Activated naive CD8-positive, alpha-beta T cell treated with anti-CD3 and anti-CD28 coated beads, Interleukin-2, amount 50 U/mL, for 24 hours (primary cell): ENCODE measurements at regions not wholly inside any gene's neighbourhood (a gene's known extent, or its start where the extent isn't known, plus 50 kb on each side); places are given as distances from the start of the nearest gene placed in this dataset.

ENCODE experiments used
- ATAC-seq: fragments of 150-1000 bp; cut with Tn5 transposase; one replicate; pipeline ENCODE4 v1.10.0; 2021
- DNase-seq: peaks from one replicate; pipeline ENCODE4 v3.0.0; 2021
- H3K27ac Mint-ChIP-seq: one replicate; pipeline ENCODE4 v1.8.0; 2021; ENCODE audit warnings: mild to moderate bottlenecking, mixed read lengths
- H3K27me3 Mint-ChIP-seq: one replicate; pipeline ENCODE4 v1.8.0; 2021; ENCODE audit warnings: mixed read lengths
- H3K36me3 Mint-ChIP-seq: one replicate; pipeline ENCODE4 v1.8.0; 2021; ENCODE audit warnings: low read depth, mixed read lengths
- H3K4me1 Mint-ChIP-seq: one replicate; pipeline ENCODE4 v1.8.0; 2021; ENCODE audit warnings: mixed read lengths
- H3K4me3 Mint-ChIP-seq: one replicate; pipeline ENCODE4 v1.8.0; 2021; ENCODE audit warnings: mild to moderate bottlenecking, moderate library complexity, mixed read lengths
- H3K9me3 Mint-ChIP-seq: one replicate; pipeline ENCODE4 v1.8.0; 2021; ENCODE audit warnings: mixed read lengths

DNA sequence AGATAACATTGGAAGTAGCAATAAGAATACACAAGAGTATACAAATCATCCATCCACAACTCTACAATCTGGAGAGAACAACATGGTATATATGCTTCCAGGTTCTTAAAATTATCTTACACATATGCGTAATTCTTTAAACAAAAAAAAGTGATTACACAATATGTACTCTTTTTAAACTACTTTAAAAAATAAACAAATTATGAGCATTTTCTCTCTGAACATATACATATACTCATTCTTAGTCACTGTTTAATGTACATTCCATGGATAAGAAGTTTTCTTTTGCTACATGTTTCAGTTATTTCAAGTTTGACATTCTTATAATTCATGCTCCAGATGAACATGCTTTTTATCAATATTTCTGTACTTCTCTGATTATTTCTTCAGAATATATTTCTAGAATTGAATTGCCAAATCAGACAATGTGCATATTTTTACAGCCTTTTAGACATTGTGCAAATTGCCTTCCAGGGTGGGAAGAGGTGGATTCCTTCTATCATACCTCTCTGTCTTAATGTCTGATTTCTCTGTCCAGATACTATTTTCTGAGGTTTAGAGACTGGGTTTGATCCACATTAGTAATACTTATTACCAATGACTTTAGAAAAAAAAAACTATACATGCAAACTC is 551.6 kb downstream of the METTL15 start:
- no peak for ATAC-seq
- Mint-ChIP-seq H3K27ac (no peak overlapping the region), H3K36me3 (no peaks in the 10 kb centered on the region), H3K9me3 (peaks cover 2% of the 10 kb centered on the region), H3K4me1 (no peaks in the 10 kb centered on the region), H3K27me3 (no peaks in the 10 kb centered on the region), H3K4me3 (no peak overlapping the region)
- no peak for DNase-seq

- H3K27me3 Mint-ChIP-seq, result no peaks in the 10 kb centered on the region
- ATAC-seq (no peak), DNase-seq (no peak)
- H3K27ac Mint-ChIP-seq, result no peak overlapping the region
- no peaks in the 10 kb centered on the region for H3K4me1 Mint-ChIP-seq
- H3K9me3 Mint-ChIP-seq, result peaks cover 2% of the 10 kb centered on the region
- no peaks in the 10 kb centered on the region for H3K36me3 Mint-ChIP-seq
- no peak overlapping the region for H3K4me3 Mint-ChIP-seq
Observed at GRCh38 chr11:28657378-28658030, 549.3 kb downstream of the METTL15 start.

DNA sequence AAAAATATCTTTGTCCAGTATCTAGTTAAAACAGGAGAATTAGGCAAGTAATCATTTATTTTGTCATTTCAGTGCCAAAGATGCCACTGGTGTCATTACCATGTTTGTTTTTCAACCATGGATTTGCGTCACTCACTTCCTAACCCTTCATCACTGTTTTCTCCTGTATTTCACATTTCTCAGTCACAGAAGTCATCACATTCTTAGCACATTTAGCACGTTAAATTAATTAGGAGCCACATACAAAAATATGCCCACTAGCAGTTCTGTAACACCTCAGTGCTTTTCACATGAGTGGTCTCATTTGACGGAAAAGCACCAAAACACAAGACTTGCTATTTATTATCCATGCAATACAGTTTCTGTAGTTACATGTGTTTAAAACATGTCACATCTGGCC is 546.0 kb downstream of the METTL15 start:
- no peaks in the 10 kb centered on the region for H3K27me3 Mint-ChIP-seq
- no peaks in the 10 kb centered on the region for H3K36me3 Mint-ChIP-seq

DNA sequence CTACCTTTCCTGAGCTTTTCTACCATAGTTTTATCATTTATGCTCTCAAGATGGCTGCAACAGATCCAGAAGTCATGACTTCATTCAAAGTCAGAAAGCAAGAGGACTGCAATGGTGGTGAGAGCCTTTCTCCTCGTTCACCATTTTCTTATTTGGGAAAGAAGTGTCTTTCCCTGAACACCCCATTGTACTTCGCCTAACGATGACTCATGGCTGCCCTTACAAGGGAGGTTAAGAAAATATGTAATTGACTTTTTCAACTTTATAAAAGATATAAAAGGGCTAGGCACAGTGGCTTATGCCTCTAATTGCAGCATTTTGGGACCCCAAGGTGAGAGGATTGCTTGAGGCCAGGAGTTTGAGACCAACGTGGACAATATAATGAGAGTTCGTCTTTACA is 541.7 kb downstream of the METTL15 start:
- no peaks in the 10 kb centered on the region for H3K36me3 Mint-ChIP-seq
- ATAC-seq, result no peak
- H3K4me1 Mint-ChIP-seq, result no peaks in the 10 kb centered on the region
- no peaks in the 10 kb centered on the region for H3K27me3 Mint-ChIP-seq
- H3K27ac Mint-ChIP-seq, result no peak overlapping the region
- H3K9me3 Mint-ChIP-seq, result peaks cover 4% of the 10 kb centered on the region
- H3K4me3 Mint-ChIP-seq, result no peak overlapping the region
- no peak for DNase-seq

More for the DNA sequence above, 546.0 kb downstream of the METTL15 start:
- Mint-ChIP-seq H3K4me3 (no peak overlapping the region), H3K27ac (no peak overlapping the region), H3K9me3 (peaks cover 2% of the 10 kb centered on the region), H3K4me1 (no peaks in the 10 kb centered on the region)
- no peak for DNase-seq
- ATAC-seq, result no peak

DNA sequence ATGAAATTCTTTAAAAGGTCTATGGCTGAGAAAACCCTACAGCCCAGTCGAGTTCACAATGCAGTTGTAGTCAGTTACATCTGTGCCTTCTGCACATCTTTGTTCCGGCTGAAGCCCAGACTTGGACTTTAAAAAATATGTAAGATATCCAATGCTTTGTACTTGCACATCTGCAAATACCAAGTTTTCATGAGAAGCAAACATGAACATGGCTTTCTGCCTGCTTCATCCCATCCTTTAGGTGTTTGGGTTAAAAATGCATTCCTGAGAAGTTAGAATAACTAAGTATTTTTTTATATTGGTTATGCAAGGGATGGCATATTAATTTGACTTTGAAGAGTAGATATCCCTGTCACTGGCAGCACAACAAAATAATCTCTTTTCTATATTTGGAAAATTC is 528.4 kb downstream of the METTL15 start:
- H3K4me3 Mint-ChIP-seq, result no peak overlapping the region
- ATAC-seq (no peak), DNase-seq (no peak)
- H3K4me1 Mint-ChIP-seq, result no peaks in the 10 kb centered on the region
- H3K27ac Mint-ChIP-seq, result no peak overlapping the region
- H3K36me3 Mint-ChIP-seq, result no peaks in the 10 kb centered on the region
- H3K9me3 Mint-ChIP-seq, result no peaks in the 10 kb centered on the region
- no peaks in the 10 kb centered on the region for H3K27me3 Mint-ChIP-seq

- Mint-ChIP-seq H3K4me1 (no peaks in the 10 kb centered on the region), H3K27ac (no peak overlapping the region), H3K36me3 (no peaks in the 10 kb centered on the region), H3K9me3 (no peaks in the 10 kb centered on the region), H3K4me3 (no peak overlapping the region), H3K27me3 (no peaks in the 10 kb centered on the region)
- ATAC-seq (no peak), DNase-seq (no peak)
Observed at GRCh38 chr11:28636033-28636432, 527.8 kb downstream of the METTL15 start.

DNA sequence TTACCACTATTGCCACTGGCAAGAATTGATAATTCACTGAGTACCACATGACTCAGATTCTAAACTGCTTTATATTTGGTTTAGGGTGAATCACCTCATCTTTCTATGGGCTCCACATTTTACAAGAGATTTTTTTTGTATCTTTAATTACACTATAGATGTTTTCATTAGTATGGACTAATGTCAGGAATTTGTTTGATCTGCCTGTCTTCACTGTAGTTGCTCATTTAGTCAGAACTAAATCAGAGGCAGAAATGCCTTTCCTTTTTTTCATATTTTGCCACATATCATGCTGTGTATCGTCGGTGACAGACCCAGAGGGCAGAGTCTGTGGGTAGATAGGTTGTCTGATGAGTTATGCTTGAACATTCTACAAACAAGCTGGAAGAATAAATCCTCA is 524.1 kb downstream of the METTL15 start:
- H3K4me3 Mint-ChIP-seq, result no peak overlapping the region

DNA sequence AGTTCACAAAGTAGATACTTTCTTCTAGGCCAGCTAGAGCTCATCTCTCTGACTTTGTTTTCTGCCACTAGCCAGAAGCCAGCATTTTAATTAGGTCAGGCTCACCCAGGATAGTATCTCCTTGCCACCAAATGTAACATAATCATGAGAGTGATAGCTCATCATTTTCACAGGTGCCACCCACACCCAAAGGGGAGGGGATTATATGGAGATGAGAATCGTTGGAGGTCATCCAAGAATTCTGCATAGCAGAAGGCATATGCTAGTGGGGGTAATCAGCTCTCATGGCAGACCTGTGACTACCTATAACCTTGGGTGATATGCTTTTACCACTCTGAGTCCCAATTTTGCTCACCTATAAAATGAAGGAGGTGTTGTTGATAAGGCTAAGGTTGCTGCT is 523.0 kb downstream of the METTL15 start:
- Mint-ChIP-seq H3K27me3 (no peaks in the 10 kb centered on the region), H3K36me3 (no peaks in the 10 kb centered on the region), H3K4me1 (no peaks in the 10 kb centered on the region), H3K9me3 (no peaks in the 10 kb centered on the region), H3K27ac (no peak overlapping the region), H3K4me3 (no peak overlapping the region)
- DNase-seq, result no peak
- no peak for ATAC-seq

More for the DNA sequence above, 524.1 kb downstream of the METTL15 start:
- ATAC-seq, result no peak
- Mint-ChIP-seq H3K27me3 (no peaks in the 10 kb centered on the region), H3K36me3 (no peaks in the 10 kb centered on the region), H3K4me1 (no peaks in the 10 kb centered on the region), H3K27ac (no peak overlapping the region), H3K9me3 (no peaks in the 10 kb centered on the region)
- DNase-seq, result no peak

DNA sequence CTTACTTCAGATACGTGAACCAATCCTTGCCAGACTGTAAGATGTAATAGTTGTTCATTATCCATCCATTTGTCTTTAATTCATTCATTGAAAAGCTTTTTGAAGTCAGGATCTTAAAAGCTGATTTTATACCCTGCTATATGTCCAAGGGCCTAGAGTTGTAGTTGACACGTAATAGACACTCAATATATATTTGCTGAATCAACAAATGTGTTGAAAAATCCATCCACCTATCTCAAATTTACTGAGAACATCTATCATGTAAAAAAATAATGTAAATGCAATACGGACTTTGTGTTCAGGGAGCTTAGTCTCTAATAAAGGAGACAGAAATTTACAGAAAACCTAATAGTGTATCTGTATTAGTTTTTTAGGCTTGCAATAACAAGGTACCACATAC is 521.0 kb downstream of the METTL15 start:
- Mint-ChIP-seq H3K4me1 (no peaks in the 10 kb centered on the region), H3K4me3 (no peak overlapping the region), H3K27ac (no peak overlapping the region), H3K36me3 (no peaks in the 10 kb centered on the region), H3K9me3 (no peaks in the 10 kb centered on the region), H3K27me3 (no peaks in the 10 kb centered on the region)
- ATAC-seq (no peak), DNase-seq (no peak)

DNA sequence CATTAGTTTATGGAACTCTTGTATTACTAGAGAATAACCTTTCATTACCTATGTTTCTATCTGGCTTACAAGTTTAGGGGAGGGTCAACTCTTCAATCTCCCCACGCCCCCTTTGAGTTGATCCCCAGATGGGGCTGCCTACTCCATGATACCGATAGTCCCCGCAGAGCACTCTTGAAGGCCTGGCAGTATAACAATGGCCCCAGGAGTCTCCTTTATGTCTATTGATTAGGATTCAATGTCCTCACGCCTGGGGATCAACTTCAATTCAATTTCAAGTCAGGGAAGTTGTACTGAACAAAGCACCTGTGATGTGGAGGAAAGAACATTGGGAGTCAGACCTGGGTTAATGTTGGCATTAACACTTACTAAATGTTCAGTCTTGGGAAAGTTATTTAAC is 520.2 kb downstream of the METTL15 start:
- H3K27me3 Mint-ChIP-seq, result no peaks in the 10 kb centered on the region
- no peaks in the 10 kb centered on the region for H3K36me3 Mint-ChIP-seq
- H3K4me3 Mint-ChIP-seq, result no peak overlapping the region
- H3K4me1 Mint-ChIP-seq, result no peaks in the 10 kb centered on the region
- no peak overlapping the region for H3K27ac Mint-ChIP-seq
- H3K9me3 Mint-ChIP-seq, result no peaks in the 10 kb centered on the region
- DNase-seq (no peak), ATAC-seq (no peak)

DNA sequence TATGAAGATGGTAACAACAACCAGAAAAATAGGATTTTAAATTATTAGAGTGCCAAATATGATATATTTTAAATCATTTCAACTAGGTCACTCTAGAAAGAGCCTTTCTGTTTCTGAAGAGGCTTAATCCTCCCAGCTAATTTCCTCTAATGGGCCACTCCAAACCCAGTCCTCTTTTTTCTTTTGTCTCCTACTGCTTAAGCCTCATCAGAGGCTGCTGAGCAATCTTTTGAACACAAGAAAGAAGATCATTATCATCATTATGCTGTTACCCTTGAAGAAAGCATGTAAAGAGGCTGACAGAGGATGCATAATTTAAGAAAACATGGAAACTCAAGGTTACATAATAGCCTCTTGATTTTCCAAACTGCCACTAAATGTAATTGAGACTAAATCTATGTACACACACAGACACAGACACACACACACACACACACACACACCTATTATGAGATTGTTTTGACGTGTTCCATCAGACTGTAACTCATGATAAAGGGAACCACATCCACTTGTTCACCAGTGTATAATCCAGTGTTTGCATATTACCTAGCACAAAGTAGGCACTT is 519.6 kb downstream of the METTL15 start:
- no peaks in the 10 kb centered on the region for H3K9me3 Mint-ChIP-seq
- H3K27ac Mint-ChIP-seq, result no peak overlapping the region
- ATAC-seq (no peak), DNase-seq (no peak)
- no peaks in the 10 kb centered on the region for H3K4me1 Mint-ChIP-seq
- H3K4me3 Mint-ChIP-seq, result no peak overlapping the region
- no peaks in the 10 kb centered on the region for H3K36me3 Mint-ChIP-seq
- H3K27me3 Mint-ChIP-seq, result no peaks in the 10 kb centered on the region

GRCh38 chr11:28625532-28625931 is 517.3 kb downstream of the METTL15 start:
- Mint-ChIP-seq H3K4me1 (no peaks in the 10 kb centered on the region), H3K4me3 (no peak overlapping the region)

DNA sequence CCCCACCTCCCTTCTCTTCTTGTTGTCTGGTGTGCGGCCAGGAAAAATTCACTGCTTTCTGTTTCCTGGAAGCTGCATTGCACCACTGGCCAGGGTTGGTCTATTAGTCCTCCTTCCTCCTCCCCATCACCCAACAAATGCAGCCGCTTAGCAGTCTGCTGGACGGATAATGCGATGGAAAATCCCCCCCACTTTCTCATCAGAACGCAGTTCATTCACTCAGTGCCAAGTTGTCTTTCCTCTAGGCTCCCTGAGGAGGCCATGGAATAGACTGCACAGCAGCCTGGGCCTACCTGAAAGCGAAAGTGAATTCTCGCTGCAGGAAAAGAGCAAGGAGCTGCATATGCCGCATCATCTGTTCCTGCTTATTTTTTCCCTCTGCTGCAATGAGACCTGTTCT is 513.6 kb downstream of the METTL15 start:
- no peak overlapping the region for H3K4me3 Mint-ChIP-seq
- H3K27me3 Mint-ChIP-seq, result no peaks in the 10 kb centered on the region
- H3K4me1 Mint-ChIP-seq, result no peaks in the 10 kb centered on the region
- H3K9me3 Mint-ChIP-seq, result no peaks in the 10 kb centered on the region
- no peaks in the 10 kb centered on the region for H3K36me3 Mint-ChIP-seq
- ATAC-seq, result no peak
- no peak overlapping the region for H3K27ac Mint-ChIP-seq
- no peak for DNase-seq

More at GRCh38 chr11:28625532-28625931, 517.3 kb downstream of the METTL15 start:
- no peaks in the 10 kb centered on the region for H3K27me3 Mint-ChIP-seq
- H3K9me3 Mint-ChIP-seq, result no peaks in the 10 kb centered on the region
- DNase-seq (no peak), ATAC-seq (no peak)
- H3K27ac Mint-ChIP-seq, result no peak overlapping the region
- no peaks in the 10 kb centered on the region for H3K36me3 Mint-ChIP-seq

GRCh38 chr11:28619846-28620540 is 511.8 kb downstream of the METTL15 start:
- ATAC-seq (no peak), DNase-seq (no peak)
- Mint-ChIP-seq H3K27me3 (no peaks in the 10 kb centered on the region), H3K4me3 (no peak overlapping the region), H3K27ac (no peak overlapping the region), H3K9me3 (no peaks in the 10 kb centered on the region), H3K4me1 (no peaks in the 10 kb centered on the region), H3K36me3 (no peaks in the 10 kb centered on the region)

DNA sequence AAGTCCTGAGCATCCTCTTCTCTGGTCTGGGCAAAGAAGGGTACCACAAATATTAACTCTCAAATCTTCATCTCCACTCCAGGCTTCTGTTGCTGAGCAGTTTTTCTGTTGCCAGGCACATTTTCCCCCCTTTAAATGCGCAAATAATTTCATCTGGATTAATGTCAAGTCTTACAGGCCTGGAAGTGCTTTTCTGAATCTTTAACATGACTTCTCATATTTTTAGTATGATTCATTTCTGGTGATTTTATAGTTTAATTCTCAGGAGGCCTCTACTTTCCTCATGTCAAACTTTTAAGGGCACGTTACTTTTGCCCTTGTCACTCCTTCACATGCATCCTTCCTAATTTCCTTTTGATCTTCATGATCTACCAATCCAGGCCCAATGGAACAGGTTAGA is 510.2 kb downstream of the METTL15 start:
- Mint-ChIP-seq H3K27me3 (no peaks in the 10 kb centered on the region), H3K27ac (no peak overlapping the region), H3K36me3 (no peaks in the 10 kb centered on the region), H3K4me1 (no peaks in the 10 kb centered on the region), H3K4me3 (no peak overlapping the region), H3K9me3 (no peaks in the 10 kb centered on the region)
- ATAC-seq (no peak), DNase-seq (no peak)
